BJ (cell line): ENCODE measurements at regions not wholly inside any gene's neighbourhood (a gene's known extent, or its start where the extent isn't known, plus 50 kb on each side); places are given as distances from the start of the nearest gene placed in this dataset.

ENCODE experiments used
- CTCF ChIA-PET: fragments of 350-600 bp; formaldehyde crosslinking; extraction: SDS; loops from one replicate; lab custom pipeline; 2021; ENCODE audit warnings: antibody characterized with exemption, inconsistent platforms; lab: Yijun Ruan, JAX
- POLR2A ChIA-PET: fragments of 300-600 bp; sonication (Branson Sonifier 250); formaldehyde crosslinking; extraction: SDS; loops from one replicate; lab custom pipeline; 2021; ENCODE audit warnings: antibody characterized with exemption; lab: Charles Lee
- DNase-seq: peaks from one replicate; pipeline ENCODE4 v3.0.0-alpha.2; 2011; ENCODE audit warnings: low read depth
- H3K27me3 ChIP-seq: 2 replicates; pipeline ENCODE4 v1.6.0; 2011; ENCODE audit warnings: low read length; ENCODE audit not compliant: control insufficient read depth, insufficient read depth
- H3K36me3 ChIP-seq: 2 replicates; pipeline ENCODE4 v1.5.1; 2011; ENCODE audit warnings: low read length; ENCODE audit not compliant: control insufficient read depth, insufficient read depth
- H3K4me3 ChIP-seq: 2 replicates; pipeline ENCODE4 v1.5.1; 2011; ENCODE audit warnings: low read depth, mild to moderate bottlenecking, control low read depth, low read length
- TF ChIP-seq, protein P1 (sequence below): IDR thresholded peaks from 2 replicates; pipeline ENCODE4 v1.5.1; 2011; ENCODE audit warnings: low read depth, mild to moderate bottlenecking, control low read depth, inconsistent platforms, low read length, moderate library complexity; ENCODE audit not compliant: insufficient read depth

DNA sequence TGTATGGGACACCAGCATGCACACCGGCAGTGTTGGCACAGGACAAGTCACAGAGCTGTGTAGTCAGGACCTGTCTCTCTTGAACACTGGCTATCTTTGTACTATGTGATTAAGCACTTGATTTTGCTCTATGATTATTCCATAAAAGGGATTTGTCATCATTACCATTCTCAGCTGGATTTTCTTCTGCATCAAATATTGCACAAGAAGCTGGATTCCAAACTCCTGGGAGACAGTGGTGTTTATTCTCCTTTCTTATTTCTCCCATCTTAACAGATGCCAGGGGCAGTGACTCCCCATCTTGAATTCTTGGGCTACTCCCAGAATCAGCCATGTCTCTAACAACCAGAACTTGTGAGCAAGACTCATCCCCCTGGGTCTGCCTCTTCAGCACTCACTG, 62.5 kb upstream of the GNAZ start:
- POLR2A ChIA-PET: no interaction called here
- no peak for DNase-seq
- Histone ChIP-seq H3K27me3 (no peaks in the 10 kb centered on the region; the same call in 1 of the 2 replicates), H3K4me3 (no peak overlapping the region), H3K36me3 (no peaks in the 10 kb centered on the region)
- TF ChIP-seq, protein P1, sequence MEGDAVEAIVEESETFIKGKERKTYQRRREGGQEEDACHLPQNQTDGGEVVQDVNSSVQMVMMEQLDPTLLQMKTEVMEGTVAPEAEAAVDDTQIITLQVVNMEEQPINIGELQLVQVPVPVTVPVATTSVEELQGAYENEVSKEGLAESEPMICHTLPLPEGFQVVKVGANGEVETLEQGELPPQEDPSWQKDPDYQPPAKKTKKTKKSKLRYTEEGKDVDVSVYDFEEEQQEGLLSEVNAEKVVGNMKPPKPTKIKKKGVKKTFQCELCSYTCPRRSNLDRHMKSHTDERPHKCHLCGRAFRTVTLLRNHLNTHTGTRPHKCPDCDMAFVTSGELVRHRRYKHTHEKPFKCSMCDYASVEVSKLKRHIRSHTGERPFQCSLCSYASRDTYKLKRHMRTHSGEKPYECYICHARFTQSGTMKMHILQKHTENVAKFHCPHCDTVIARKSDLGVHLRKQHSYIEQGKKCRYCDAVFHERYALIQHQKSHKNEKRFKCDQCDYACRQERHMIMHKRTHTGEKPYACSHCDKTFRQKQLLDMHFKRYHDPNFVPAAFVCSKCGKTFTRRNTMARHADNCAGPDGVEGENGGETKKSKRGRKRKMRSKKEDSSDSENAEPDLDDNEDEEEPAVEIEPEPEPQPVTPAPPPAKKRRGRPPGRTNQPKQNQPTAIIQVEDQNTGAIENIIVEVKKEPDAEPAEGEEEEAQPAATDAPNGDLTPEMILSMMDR: no peak
- CTCF ChIA-PET: no interaction called here

DNA sequence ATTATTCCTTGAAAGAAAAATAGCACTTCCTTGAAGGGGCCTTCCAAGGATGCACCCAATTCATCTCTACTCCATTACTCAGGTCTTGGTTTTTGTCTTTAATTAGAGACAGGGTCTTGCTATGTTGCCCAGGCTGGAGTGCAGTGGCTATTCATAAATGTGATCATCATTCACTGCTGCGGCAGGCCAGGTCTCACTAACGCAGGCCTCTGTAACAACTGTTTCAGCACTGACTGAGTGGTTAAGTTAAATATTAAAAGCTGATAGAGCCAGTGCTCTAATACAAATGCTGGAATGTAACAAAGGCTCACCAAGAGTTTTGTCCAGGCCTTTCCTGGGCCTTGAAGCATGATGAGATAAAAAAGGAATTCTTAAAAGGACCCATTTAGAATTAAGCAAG, 61.4 kb upstream of the GNAZ start:
- Histone ChIP-seq H3K4me3 (no peak overlapping the region), H3K27me3 (no peaks in the 10 kb centered on the region; the same call in 1 of the 2 replicates), H3K36me3 (no peaks in the 10 kb centered on the region)
- ChIA-PET CTCF (interaction anchor here (0.7 kb wide), 1 partner anchor 51 kb away, joined by 3 read pairs; no protein-coding TSS in a partner anchor), POLR2A (no interaction called here)
- no peak for DNase-seq
- TF ChIP-seq, protein P1: no peak
